ENCODE measurements at regions not wholly inside any gene's neighbourhood (a gene's known extent, or its start where the extent isn't known, plus 50 kb on each side); places are given as distances from the start of the nearest gene placed in this dataset.

DNA sequence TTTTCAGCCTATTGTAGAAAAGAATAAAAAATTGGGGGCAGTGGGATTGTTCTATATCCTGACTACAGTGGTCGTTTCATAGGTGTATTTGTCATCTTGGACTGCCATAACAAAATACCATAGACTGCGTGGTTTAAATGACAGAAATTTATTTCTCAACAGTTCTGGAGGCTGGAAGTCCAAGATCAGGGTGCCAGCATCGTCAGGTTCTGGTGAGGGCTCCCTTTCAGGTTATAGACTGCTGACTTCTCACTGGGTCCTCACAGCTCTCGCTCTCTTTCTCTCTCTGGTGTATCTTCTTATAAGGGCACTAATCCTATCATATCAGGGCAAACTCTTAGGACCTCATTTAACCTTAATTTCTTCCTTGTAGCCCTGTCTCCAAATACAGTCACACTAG is 356.7 kb upstream of the TRPC7 start (continued):
- TF ChIP-seq, protein P1, sequence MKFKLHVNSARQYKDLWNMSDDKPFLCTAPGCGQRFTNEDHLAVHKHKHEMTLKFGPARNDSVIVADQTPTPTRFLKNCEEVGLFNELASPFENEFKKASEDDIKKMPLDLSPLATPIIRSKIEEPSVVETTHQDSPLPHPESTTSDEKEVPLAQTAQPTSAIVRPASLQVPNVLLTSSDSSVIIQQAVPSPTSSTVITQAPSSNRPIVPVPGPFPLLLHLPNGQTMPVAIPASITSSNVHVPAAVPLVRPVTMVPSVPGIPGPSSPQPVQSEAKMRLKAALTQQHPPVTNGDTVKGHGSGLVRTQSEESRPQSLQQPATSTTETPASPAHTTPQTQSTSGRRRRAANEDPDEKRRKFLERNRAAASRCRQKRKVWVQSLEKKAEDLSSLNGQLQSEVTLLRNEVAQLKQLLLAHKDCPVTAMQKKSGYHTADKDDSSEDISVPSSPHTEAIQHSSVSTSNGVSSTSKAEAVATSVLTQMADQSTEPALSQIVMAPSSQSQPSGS (IDR thresholded peaks at IDR 0.05; ENCODE audit: low read length) = no peak
- TF ChIP-seq YY1 (IDR thresholded peaks at IDR 0.05; ENCODE audit: low read depth, low read length) = no peak

Measured in H1 (cell line).